ENCODE measurements at regions not wholly inside any gene's neighbourhood (a gene's known extent, or its start where the extent isn't known, plus 50 kb on each side); places are given as distances from the start of the nearest gene placed in this dataset.

- TF ChIP-seq CTCF (IDR thresholded peaks at IDR 0.05; ENCODE audit: low read length): no peak
- TF ChIP-seq EZH2 (IDR thresholded peaks at IDR 0.05; ENCODE audit: borderline replicate concordance, low read length): no peak
These were observed 86.6 kb upstream of the TAB2 start for GRCh38 chr6:149230712-149231460.
